ENCODE measurements at regions not wholly inside any gene's neighbourhood (a gene's known extent, or its start where the extent isn't known, plus 50 kb on each side); places are given as distances from the start of the nearest gene placed in this dataset.

DNA sequence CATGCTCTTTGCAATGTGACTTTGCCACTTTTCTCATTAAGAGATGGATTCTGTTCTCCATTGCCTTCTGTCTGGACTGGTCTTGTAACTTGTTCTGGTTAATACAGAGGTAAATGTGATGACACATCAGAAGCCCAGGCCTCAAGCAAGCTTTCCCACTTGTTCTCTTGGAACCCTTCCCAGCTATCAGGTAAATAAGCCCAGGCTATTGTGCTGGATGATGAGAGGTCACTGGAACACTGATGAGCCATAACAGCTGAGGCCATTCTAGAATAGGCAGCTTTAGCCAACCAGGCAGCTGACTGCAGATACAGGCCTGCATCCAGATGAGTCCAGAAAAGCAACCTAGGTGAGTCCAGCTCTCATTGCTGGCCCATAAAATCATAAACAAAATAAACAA is 1007.0 kb upstream of the ACVR2A start:
- TF ChIP-seq RARB (CRISPR knock-in tag; IDR thresholded peaks at IDR 0.05): no peak
- TF ChIP-seq ZFP3 (CRISPR knock-in tag; IDR thresholded peaks at IDR 0.05): no peak
- ATAC-seq: no peak

DNA sequence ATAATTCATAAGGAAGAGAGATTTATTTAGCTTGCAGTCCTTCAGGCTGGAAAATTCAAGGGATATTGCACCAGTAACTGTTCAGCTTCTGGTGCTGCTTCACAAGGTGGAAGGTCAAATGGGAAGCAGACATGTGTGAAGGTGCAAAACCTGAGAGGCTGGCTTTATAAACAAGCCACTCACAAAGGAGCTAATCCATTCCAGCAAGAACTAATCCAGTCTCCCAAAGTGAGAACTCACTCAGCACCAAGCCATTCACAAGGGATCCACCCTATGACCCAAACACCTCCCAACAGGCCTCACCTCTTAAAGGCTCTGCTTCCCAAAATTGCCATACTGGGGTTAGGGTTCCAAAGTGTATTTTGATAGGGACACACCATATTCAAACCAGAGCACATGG is 1018.4 kb upstream of the ACVR2A start:
- TF ChIP-seq RARB (CRISPR knock-in tag; IDR thresholded peaks at IDR 0.05) (no peak), PPARA (CRISPR knock-in tag; IDR thresholded peaks at IDR 0.05; ENCODE audit: borderline replicate concordance) (no peak), SNAI2 (CRISPR knock-in tag; IDR thresholded peaks at IDR 0.05) (no peak), ARNTL (CRISPR knock-in tag; IDR thresholded peaks at IDR 0.05; ENCODE audit: borderline replicate concordance, low read depth) (no peak), CSDC2 (CRISPR knock-in tag; IDR thresholded peaks at IDR 0.05) (no peak)
- TF ChIP-seq, protein P1, sequence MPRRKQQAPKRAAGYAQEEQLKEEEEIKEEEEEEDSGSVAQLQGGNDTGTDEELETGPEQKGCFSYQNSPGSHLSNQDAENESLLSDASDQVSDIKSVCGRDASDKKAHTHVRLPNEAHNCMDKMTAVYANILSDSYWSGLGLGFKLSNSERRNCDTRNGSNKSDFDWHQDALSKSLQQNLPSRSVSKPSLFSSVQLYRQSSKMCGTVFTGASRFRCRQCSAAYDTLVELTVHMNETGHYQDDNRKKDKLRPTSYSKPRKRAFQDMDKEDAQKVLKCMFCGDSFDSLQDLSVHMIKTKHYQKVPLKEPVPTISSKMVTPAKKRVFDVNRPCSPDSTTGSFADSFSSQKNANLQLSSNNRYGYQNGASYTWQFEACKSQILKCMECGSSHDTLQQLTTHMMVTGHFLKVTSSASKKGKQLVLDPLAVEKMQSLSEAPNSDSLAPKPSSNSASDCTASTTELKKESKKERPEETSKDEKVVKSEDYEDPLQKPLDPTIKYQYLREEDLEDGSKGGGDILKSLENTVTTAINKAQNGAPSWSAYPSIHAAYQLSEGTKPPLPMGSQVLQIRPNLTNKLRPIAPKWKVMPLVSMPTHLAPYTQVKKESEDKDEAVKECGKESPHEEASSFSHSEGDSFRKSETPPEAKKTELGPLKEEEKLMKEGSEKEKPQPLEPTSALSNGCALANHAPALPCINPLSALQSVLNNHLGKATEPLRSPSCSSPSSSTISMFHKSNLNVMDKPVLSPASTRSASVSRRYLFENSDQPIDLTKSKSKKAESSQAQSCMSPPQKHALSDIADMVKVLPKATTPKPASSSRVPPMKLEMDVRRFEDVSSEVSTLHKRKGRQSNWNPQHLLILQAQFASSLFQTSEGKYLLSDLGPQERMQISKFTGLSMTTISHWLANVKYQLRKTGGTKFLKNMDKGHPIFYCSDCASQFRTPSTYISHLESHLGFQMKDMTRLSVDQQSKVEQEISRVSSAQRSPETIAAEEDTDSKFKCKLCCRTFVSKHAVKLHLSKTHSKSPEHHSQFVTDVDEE (CRISPR knock-in tag; IDR thresholded peaks at IDR 0.05): no peak

DNA sequence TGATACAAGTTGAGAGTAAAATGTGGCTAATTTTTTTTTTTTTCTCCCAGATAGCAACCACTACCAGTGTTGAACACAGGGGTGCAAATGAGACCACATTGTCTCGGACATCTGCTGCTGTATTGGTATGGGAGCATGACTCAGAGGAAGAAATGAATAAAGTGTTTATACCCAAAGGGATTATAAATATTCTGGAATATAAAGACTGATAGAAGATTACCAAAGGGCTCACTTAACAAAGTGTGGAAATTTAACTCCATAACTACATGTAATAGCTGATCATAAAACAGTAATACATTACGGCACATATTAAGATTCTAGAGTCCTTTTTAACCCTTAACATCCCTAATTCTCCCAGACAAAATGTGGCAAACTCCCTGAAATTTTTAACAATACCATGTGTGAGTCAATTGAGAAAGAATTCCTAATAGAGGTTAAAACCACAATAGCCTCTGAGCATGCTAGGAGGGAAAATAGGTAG is 1023.0 kb upstream of the ACVR2A start:
- TF ChIP-seq TCF4 (CRISPR knock-in tag; IDR thresholded peaks at IDR 0.05; ENCODE audit: borderline replicate concordance) (no peak), TOX (CRISPR knock-in tag; IDR thresholded peaks at IDR 0.05; ENCODE audit: borderline replicate concordance) (no peak)
- peak; percentile 76 for ATAC-seq

More for the DNA sequence above, 1018.4 kb upstream of the ACVR2A start:
- ATAC-seq: no peak

DNA sequence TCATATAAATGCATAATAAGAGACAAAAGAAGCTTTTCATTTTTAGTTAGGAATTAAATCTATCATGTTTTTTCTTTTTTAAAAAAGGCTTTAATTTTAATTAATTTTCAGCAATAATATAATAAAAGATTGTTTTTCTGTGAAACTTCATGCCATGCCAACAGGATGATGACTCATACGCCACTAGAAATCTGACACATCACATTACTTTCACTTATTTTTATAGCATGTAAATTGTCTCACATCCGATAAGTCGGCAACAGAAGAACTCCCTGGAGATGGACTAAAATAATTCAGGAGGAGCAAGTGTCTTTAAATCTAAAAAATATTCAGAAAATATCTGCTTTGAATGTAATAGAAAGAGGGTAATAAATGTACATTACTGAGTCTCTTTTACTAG is 1024.2 kb upstream of the ACVR2A start:
- ATAC-seq: peak; percentile 28; the same call in 1 of the 3 replicates
- TF ChIP-seq, protein P2, sequence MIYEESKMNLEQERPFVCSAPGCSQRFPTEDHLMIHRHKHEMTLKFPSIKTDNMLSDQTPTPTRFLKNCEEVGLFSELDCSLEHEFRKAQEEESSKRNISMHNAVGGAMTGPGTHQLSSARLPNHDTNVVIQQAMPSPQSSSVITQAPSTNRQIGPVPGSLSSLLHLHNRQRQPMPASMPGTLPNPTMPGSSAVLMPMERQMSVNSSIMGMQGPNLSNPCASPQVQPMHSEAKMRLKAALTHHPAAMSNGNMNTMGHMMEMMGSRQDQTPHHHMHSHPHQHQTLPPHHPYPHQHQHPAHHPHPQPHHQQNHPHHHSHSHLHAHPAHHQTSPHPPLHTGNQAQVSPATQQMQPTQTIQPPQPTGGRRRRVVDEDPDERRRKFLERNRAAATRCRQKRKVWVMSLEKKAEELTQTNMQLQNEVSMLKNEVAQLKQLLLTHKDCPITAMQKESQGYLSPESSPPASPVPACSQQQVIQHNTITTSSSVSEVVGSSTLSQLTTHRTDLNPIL (CRISPR knock-in tag; IDR thresholded peaks at IDR 0.05; ENCODE audit: low read depth): no peak
- TF ChIP-seq ZFP3 (CRISPR knock-in tag; IDR thresholded peaks at IDR 0.05) (no peak), BACH2 (CRISPR knock-in tag; IDR thresholded peaks at IDR 0.05; ENCODE audit: borderline replicate concordance) (no peak), TOX (CRISPR knock-in tag; IDR thresholded peaks at IDR 0.05; ENCODE audit: borderline replicate concordance) (no peak), CSDC2 (CRISPR knock-in tag; IDR thresholded peaks at IDR 0.05) (no peak), ZNF565 (CRISPR knock-in tag; conservative IDR thresholded peaks at IDR 0.05; ENCODE audit: low read depth) (no peak), GLIS3 (CRISPR knock-in tag; IDR thresholded peaks at IDR 0.05) (no peak), ESRRG (CRISPR knock-in tag; IDR thresholded peaks at IDR 0.05) (no peak), TCF4 (CRISPR knock-in tag; IDR thresholded peaks at IDR 0.05; ENCODE audit: borderline replicate concordance) (no peak), ZNF8 (CRISPR knock-in tag; IDR thresholded peaks at IDR 0.05) (no peak), SNAI2 (CRISPR knock-in tag; IDR thresholded peaks at IDR 0.05) (no peak), ISL1 (CRISPR knock-in tag; IDR thresholded peaks at IDR 0.05) (no peak), RARB (CRISPR knock-in tag; IDR thresholded peaks at IDR 0.05) (no peak), ZNF70 (CRISPR knock-in tag; IDR thresholded peaks at IDR 0.05) (no peak), PPARA (CRISPR knock-in tag; IDR thresholded peaks at IDR 0.05; ENCODE audit: borderline replicate concordance) (no peak), ZFP30 (CRISPR knock-in tag; IDR thresholded peaks at IDR 0.05) (no peak), ZC3H10 (CRISPR knock-in tag; IDR thresholded peaks at IDR 0.05) (no peak)
- TF ChIP-seq, protein P1 (CRISPR knock-in tag; IDR thresholded peaks at IDR 0.05): no peak
- TF ChIP-seq, protein P3, sequence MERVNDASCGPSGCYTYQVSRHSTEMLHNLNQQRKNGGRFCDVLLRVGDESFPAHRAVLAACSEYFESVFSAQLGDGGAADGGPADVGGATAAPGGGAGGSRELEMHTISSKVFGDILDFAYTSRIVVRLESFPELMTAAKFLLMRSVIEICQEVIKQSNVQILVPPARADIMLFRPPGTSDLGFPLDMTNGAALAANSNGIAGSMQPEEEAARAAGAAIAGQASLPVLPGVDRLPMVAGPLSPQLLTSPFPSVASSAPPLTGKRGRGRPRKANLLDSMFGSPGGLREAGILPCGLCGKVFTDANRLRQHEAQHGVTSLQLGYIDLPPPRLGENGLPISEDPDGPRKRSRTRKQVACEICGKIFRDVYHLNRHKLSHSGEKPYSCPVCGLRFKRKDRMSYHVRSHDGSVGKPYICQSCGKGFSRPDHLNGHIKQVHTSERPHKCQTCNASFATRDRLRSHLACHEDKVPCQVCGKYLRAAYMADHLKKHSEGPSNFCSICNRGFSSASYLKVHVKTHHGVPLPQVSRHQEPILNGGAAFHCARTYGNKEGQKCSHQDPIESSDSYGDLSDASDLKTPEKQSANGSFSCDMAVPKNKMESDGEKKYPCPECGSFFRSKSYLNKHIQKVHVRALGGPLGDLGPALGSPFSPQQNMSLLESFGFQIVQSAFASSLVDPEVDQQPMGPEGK (CRISPR knock-in tag; IDR thresholded peaks at IDR 0.05; ENCODE audit: borderline replicate concordance): no peak
- TF ChIP-seq, protein P4, sequence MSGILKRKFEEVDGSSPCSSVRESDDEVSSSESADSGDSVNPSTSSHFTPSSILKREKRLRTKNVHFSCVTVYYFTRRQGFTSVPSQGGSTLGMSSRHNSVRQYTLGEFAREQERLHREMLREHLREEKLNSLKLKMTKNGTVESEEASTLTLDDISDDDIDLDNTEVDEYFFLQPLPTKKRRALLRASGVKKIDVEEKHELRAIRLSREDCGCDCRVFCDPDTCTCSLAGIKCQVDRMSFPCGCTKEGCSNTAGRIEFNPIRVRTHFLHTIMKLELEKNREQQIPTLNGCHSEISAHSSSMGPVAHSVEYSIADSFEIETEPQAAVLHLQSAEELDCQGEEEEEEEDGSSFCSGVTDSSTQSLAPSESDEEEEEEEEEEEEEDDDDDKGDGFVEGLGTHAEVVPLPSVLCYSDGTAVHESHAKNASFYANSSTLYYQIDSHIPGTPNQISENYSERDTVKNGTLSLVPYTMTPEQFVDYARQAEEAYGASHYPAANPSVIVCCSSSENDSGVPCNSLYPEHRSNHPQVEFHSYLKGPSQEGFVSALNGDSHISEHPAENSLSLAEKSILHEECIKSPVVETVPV (CRISPR knock-in tag; IDR thresholded peaks at IDR 0.05): no peak
